OCI-LY3 (cell line): ENCODE measurements at regions not wholly inside any gene's neighbourhood (a gene's known extent, or its start where the extent isn't known, plus 50 kb on each side); places are given as distances from the start of the nearest gene placed in this dataset.

Source experiments
- H2AFZ ChIP-seq: fragments of 200-600, 300-600 bp; shearing (Covaris generic); 2 replicates; pipeline ENCODE4 v1.6.0; 2014; ENCODE audit warnings: antibody characterized with exemption, low read depth, low read length
- H3K27ac ChIP-seq: fragments of 200-600, 300-600 bp; sonication (generic); 2 replicates; pipeline ENCODE4 v1.5.1; 2014; ENCODE audit warnings: mild to moderate bottlenecking, low read length, moderate library complexity, mixed read lengths
- H3K27me3 ChIP-seq: fragments of 200-600, 300-600 bp; sonication (generic); 2 replicates; pipeline ENCODE4 v1.6.1; 2014; ENCODE audit warnings: low read depth, low read length, mixed read lengths
- H3K36me3 ChIP-seq: fragments of 200-600, 300-600 bp; sonication (generic); replicated peaks from 2 replicates; pipeline ENCODE3; 2014; ENCODE audit warnings: low read depth, low read length, mixed read lengths
- H3K4me1 ChIP-seq: fragments of 300-600, 200-600 bp; sonication (generic); 2 replicates; pipeline ENCODE4 v1.6.1; 2014; ENCODE audit warnings: low read length, mixed read lengths
- H3K4me2 ChIP-seq: fragments of 200-600, 300-600 bp; sonication (generic); 2 replicates; pipeline ENCODE4 v1.6.1; 2014; ENCODE audit warnings: low read length, mixed read lengths
- H3K4me3 ChIP-seq: fragments of 300-600, 200-600 bp; sonication (generic); 2 replicates; pipeline ENCODE4 v1.5.1; 2014; ENCODE audit warnings: antibody characterized with exemption, mild to moderate bottlenecking, low read length, moderate library complexity
- H3K79me2 ChIP-seq: fragments of 300-600, 200-600 bp; shearing (Covaris generic); 2 replicates; pipeline ENCODE4 v1.6.1; 2014; ENCODE audit warnings: mild to moderate bottlenecking, low read length, mixed read lengths
- H3K9ac ChIP-seq: fragments of 300-600, 200-600 bp; shearing (Covaris generic); 2 replicates; pipeline ENCODE4 v1.6.0; 2014; ENCODE audit warnings: mild to moderate bottlenecking, low read length, moderate library complexity
- H3K9me3 ChIP-seq: fragments of 200-600, 300-600 bp; shearing (Covaris generic); 2 replicates; pipeline ENCODE4 v1.6.1; 2014; ENCODE audit warnings: low read length, mixed read lengths; ENCODE audit not compliant: insufficient read depth
- H4K20me1 ChIP-seq: fragments of 200-600, 300-600 bp; sonication (generic); 2 replicates; pipeline ENCODE4 v1.6.1; 2016; ENCODE audit warnings: low read length, mixed read lengths; ENCODE audit not compliant: insufficient read depth
- CTCF ChIP-seq: fragments of 200-600, 300-600 bp; sonication (generic); IDR thresholded peaks from 2 replicates; pipeline ENCODE4 v1.5.1; 2014; ENCODE audit warnings: antibody characterized with exemption, low read length, low read depth
- EZH2phosphoT487 ChIP-seq: fragments of 200-600 bp; shearing (Covaris generic); IDR thresholded peaks from 2 replicates; pipeline ENCODE4 v1.6.1; 2018; ENCODE audit warnings: antibody characterized with exemption, mixed run types, low read depth

- H3K27ac ChIP-seq, result no peak overlapping the region
- TF ChIP-seq CTCF (no peak), EZH2phosphoT487 (no peak)
- H3K9ac ChIP-seq, result no peak overlapping the region
- H3K4me3 ChIP-seq, result no peak overlapping the region
- no peak overlapping the region for H3K4me2 ChIP-seq
- peaks cover 7% of the 10 kb centered on the region; the same call in 1 of the 2 replicates for H3K9me3 ChIP-seq
- no peaks in the 10 kb centered on the region for H3K79me2 ChIP-seq
- H3K27me3 ChIP-seq, result no peaks in the 10 kb centered on the region
- no peaks in the 10 kb centered on the region for H3K36me3 ChIP-seq
- no peak overlapping the region for H2AFZ ChIP-seq
- H4K20me1 ChIP-seq, result no peaks in the 10 kb centered on the region
- H3K4me1 ChIP-seq, result no peaks in the 10 kb centered on the region
Measured at GRCh38 chr18:71116535-71116934, 827.7 kb downstream of the SOCS6 start.

GRCh38 chr18:71115261-71115660, 826.4 kb downstream of the SOCS6 start:
- H2AFZ ChIP-seq, result no peak overlapping the region
- no peaks in the 10 kb centered on the region for H4K20me1 ChIP-seq
- H3K4me2 ChIP-seq, result no peak overlapping the region
- no peaks in the 10 kb centered on the region for H3K27me3 ChIP-seq
- H3K9ac ChIP-seq, result no peak overlapping the region
- H3K79me2 ChIP-seq, result no peaks in the 10 kb centered on the region
- no peaks in the 10 kb centered on the region for H3K36me3 ChIP-seq
- no peak overlapping the region for H3K27ac ChIP-seq
- H3K4me1 ChIP-seq, result no peaks in the 10 kb centered on the region
- no peak overlapping the region for H3K4me3 ChIP-seq
- H3K9me3 ChIP-seq, result 0 out of 2 replicates have a peak, but pooled peaks cover 6% of the 10 kb centered on the region
- no peak for TF ChIP-seq CTCF
- TF ChIP-seq EZH2phosphoT487, result no peak

GRCh38 chr18:71114550-71115210, 825.8 kb downstream of the SOCS6 start:
- H3K79me2 ChIP-seq, result no peaks in the 10 kb centered on the region
- no peaks in the 10 kb centered on the region for H3K9me3 ChIP-seq
- H2AFZ ChIP-seq, result no peak overlapping the region
- H3K4me3 ChIP-seq, result no peak overlapping the region
- no peak overlapping the region for H3K4me2 ChIP-seq
- TF ChIP-seq EZH2phosphoT487 (no peak), CTCF (no peak)
- H3K4me1 ChIP-seq, result no peaks in the 10 kb centered on the region
- H3K27ac ChIP-seq, result no peak overlapping the region
- H3K27me3 ChIP-seq, result no peaks in the 10 kb centered on the region
- no peak overlapping the region for H3K9ac ChIP-seq
- no peaks in the 10 kb centered on the region for H3K36me3 ChIP-seq
- no peaks in the 10 kb centered on the region for H4K20me1 ChIP-seq

GRCh38 chr18:71107244-71107643, 818.4 kb downstream of the SOCS6 start:
- TF ChIP-seq EZH2phosphoT487, result no peak
- no peak for TF ChIP-seq CTCF
- Histone ChIP-seq H3K27me3 (no peaks in the 10 kb centered on the region), H3K4me2 (no peak overlapping the region), H2AFZ (0 out of 2 replicates have a peak overlapping the region, but pooled peaks have one; percentile 18), H3K36me3 (no peaks in the 10 kb centered on the region), H4K20me1 (no peaks in the 10 kb centered on the region), H3K9me3 (no peaks in the 10 kb centered on the region), H3K4me1 (no peaks in the 10 kb centered on the region), H3K9ac (no peak overlapping the region), H3K27ac (no peak overlapping the region), H3K4me3 (no peak overlapping the region), H3K79me2 (no peaks in the 10 kb centered on the region)
